GM19395 (cell line): ENCODE measurements at regions not wholly inside any gene's neighbourhood (a gene's known extent, or its start where the extent isn't known, plus 50 kb on each side); places are given as distances from the start of the nearest gene placed in this dataset.
"Not testable (repeated sequence)": the region's sequence is repeated elsewhere in the genome, so short reads cannot be mapped to it uniquely, and the experiment has no call there.

ENCODE experiments used
- ATAC-seq: cut with Tn5 transposase; IDR thresholded peaks from one replicate; pipeline ENCODE4 v1.9.1; 2021; ENCODE audit warnings: mild to moderate bottlenecking, moderate library complexity; ENCODE audit not compliant: unreplicated experiment

- ATAC-seq, result no peak
These were observed 372.6 kb upstream of the VRK2 start for GRCh38 chr2:57674025-57674424.

- no peak for ATAC-seq
These were observed 371.9 kb upstream of the VRK2 start for GRCh38 chr2:57674743-57675142.

- ATAC-seq, result no peak
These were observed 369.3 kb upstream of the VRK2 start for GRCh38 chr2:57677296-57677695.

- no peak for ATAC-seq
These were observed 365.0 kb upstream of the VRK2 start for GRCh38 chr2:57681650-57682049.

- ATAC-seq, result no peak
These were observed 361.6 kb upstream of the VRK2 start for GRCh38 chr2:57685032-57685431.

GRCh38 chr2:57692395-57692794, 354.2 kb upstream of the VRK2 start:
- ATAC-seq, result no peak

- ATAC-seq, result no peak
These were observed 353.4 kb upstream of the VRK2 start for GRCh38 chr2:57693177-57693576.

GRCh38 chr2:57693965-57694364, 352.6 kb upstream of the VRK2 start:
- no peak for ATAC-seq

GRCh38 chr2:57696016-57696415, 350.6 kb upstream of the VRK2 start:
- no peak for ATAC-seq

GRCh38 chr2:57698392-57698791, 348.2 kb upstream of the VRK2 start:
- no peak for ATAC-seq

- no peak for ATAC-seq
These were observed 347.6 kb upstream of the VRK2 start for GRCh38 chr2:57698935-57699449.

- no peak for ATAC-seq
These were observed 345.2 kb upstream of the VRK2 start for GRCh38 chr2:57701391-57701791.

GRCh38 chr2:57703407-57703806, 343.2 kb upstream of the VRK2 start:
- no peak for ATAC-seq

GRCh38 chr2:57707794-57708193, 338.8 kb upstream of the VRK2 start:
- ATAC-seq, result not testable (repeated sequence)

- ATAC-seq, result no peak
These were observed 334.6 kb upstream of the VRK2 start for GRCh38 chr2:57711991-57712390.

GRCh38 chr2:57720728-57721627, 325.6 kb upstream of the VRK2 start:
- ATAC-seq, result peak; percentile 100

GRCh38 chr2:57725337-57725947, 321.2 kb upstream of the VRK2 start:
- no peak for ATAC-seq

- peak; percentile 77 for ATAC-seq
These were observed 320.3 kb upstream of the VRK2 start for GRCh38 chr2:57726294-57726693.

- no peak for ATAC-seq
These were observed 317.9 kb upstream of the VRK2 start for GRCh38 chr2:57728691-57729090.

- ATAC-seq, result no peak
These were observed 312.6 kb upstream of the VRK2 start for GRCh38 chr2:57733956-57734355.

- no peak for ATAC-seq
These were observed 305.7 kb upstream of the VRK2 start for GRCh38 chr2:57740891-57741290.

- ATAC-seq, result no peak
These were observed 293.0 kb upstream of the VRK2 start for GRCh38 chr2:57753636-57754035.
